GM18502 (cell line): ENCODE measurements at regions not wholly inside any gene's neighbourhood (a gene's known extent, or its start where the extent isn't known, plus 50 kb on each side); places are given as distances from the start of the nearest gene placed in this dataset.
"Not testable (repeated sequence)": the region's sequence is repeated elsewhere in the genome, so short reads cannot be mapped to it uniquely, and the experiment has no call there.

Experiments
- ATAC-seq: cut with Tn5 transposase; IDR thresholded peaks from one replicate; pipeline ENCODE4 v1.9.1; 2021; ENCODE audit warnings: mild to moderate bottlenecking; ENCODE audit not compliant: unreplicated experiment, poor library complexity

DNA sequence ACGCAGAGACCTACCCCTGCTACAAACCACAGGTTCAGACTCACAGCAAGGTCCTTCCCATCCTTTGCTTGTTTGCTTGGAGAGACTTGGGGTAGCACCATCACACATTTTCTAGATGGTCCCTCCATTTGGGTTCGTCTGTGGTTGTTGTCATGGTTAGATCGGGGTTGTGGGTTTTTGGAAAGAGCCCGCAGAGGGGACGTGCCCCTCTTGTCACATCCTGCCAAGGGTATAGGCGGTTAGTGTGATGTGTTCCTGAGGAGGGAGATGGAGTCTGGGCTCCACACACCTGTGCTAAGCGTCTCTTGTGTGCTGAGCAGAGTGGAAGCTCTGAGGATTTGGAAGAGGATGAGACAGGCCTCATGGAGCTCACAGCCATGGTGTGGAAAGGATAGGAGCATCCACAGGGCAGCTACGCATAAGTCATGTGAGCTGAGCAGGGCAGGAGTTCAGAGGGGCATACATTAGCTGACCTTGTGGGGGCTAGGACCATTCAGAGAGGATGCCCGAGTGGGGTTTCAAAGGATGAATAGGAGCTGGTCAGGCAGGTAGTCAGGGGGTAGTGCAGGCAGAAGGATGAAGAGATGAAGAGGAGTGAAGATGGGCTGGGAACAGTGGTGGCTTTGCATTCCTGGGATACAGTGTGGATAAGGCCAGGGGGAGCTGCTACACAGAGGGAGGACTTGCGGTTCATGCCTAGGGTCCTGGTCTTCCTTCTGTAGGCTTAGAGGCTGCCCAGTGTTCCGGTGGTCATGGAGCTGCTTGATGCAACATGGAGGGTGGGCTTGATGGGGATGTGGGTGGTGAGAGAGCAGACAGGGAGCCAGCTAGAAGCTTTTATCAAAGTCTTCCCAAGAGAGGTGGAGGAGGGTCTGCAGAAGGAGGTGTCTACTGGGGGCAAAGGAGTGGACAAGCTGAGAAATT lies 62.9 kb downstream of the ACKR3 start:
- ATAC-seq: no peak

DNA sequence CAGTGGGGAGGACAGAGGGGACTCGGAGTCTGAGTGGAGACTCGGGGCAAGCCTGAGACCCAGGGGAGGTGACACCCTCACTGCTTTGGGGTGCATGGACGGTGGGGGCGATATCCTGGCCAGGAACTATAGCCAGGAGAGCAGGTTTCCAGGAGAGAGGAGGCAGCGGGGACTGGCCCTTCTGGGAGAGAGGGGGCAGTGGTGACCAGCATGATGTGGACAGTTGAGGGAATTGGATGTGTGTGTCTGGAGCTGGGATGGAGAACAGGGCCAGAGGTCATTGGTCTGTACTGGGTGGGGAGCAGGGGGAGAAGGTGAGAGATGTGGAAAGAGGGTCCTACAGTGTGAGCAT lies 63.6 kb downstream of the ACKR3 start:
- no peak for ATAC-seq

DNA sequence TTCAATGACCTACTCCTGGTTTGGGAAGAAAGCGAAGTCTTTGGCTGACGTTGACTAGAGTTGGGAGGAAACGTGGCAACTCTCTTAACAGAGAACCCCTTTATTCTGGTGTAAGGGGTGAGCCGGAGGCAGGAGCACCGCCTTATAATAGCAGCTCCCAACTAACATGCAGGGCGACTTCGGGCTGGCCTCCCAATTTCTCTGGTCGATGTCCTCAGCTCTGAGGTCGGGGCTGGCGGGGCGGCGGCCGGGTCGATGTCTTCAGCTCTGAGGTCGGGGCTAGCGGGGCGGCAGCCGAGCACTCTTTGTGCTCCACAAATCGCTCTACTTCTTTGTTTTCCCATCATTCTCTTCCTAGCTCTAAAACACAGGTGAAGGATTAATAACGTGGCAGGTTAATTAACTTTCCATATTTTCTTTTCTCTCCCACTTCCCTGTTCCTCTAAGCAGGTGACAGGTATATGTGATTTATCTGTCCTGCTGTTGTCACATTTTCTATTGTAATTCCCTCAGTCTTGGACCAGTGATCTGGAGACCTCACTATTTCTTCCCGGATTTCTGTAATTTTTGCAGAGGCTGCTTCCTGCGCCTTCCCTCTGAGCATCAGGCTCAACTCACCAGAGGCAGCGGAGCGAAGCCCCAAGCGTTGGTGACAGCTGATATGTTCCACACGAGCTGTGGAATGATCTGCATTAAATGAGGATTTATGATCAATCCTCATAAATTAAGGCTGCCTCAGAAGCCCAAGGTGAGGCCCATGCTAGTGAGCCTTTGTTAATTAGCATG lies 64.3 kb downstream of the ACKR3 start:
- ATAC-seq: no peak

DNA sequence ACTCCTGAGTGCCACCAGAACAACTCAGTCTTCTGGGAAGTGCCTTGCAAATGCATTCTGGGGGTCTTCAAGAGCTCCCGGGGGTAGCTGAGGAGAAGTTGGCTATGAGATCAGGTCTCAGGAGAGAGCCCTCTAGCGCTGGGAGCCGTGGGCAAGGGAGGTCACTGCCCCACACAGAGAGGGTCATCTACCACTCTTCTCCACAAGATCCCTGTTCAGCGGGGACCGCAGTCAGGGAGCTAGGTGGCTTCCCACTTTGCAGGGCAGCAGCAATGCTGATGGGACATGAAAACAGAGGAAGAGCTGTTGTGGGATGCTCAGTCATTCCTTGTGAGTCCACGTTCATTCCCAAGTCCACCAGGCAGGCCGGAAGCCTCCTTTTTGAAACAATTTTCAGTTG lies 66.6 kb downstream of the ACKR3 start:
- no peak for ATAC-seq

DNA sequence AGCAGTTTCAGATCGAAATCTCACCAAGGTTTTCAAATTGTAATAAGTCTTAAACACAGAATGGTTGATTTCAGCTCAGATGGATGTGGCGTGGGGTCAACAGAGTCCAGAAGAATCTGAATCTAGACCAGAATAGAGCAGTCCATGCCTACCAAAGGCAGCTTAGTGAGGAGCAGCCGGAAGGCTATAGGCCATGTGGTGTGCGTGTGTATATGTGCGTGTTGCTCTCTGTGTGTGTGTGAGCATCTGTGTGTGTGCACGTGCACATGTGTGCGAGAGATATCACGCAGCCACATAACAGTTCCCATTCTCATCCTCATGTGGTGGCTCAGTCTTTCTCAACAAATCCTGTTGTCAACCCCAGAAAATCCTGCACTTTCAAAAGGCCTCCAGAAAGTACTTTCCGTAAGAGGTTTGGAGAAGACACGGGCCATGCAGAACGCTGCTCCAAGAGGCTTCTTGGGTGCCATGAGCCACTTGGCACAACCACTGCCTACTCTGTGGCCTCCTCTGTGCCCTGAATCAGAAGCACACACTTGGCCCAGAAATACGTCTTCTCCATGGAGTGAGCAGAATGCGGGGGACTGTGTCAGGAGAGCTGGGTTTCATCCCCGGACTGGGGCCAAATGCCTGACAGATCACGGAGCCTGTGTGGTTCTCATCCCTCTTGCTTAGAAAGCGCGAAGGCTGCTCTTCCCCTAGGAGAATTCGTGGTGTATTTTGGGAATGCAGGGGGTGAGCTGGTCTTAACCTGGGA lies 67.3 kb downstream of the ACKR3 start:
- ATAC-seq: no peak

DNA sequence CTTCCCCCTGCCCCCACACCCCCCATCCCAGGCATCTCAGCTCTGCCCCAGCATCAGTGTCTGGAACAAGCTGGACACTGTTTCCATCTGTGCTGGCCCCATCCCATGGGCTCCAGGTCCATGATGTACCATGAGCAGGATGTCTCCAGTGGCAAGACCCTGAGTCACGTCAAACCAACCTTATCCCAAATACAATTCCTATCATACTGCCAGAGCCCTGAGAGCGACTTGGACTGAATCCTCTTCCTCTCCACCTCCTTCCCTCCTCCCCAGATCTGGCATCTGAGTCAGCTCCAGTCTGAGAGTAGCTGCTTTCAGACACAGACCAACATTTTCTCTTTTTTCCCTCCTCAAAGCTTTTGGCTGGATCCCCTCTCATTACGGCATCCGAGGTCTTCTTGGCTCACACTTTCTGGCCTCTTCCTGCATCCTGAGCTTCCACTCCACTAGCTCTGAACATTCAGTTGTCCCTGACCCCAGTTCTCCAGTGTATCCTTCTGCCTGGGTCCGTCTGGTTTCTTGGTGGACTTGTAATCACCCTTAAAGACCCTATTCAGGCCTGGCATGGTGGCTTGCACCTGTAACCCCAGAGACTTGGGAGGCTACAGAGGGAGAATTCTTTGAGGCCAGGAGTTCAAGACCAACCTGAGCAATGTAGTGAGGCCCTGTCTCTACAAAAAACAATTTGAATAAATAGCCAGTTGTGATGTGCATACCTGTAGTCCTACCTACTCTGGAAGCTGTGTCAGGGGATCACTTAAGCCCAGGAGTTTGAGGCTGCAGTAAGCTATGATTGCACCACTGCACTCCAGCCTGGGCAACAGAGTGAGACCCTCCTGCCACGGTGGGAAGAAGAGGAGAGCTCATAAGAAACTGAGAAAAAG lies 68.3 kb downstream of the ACKR3 start:
- ATAC-seq: no peak

DNA sequence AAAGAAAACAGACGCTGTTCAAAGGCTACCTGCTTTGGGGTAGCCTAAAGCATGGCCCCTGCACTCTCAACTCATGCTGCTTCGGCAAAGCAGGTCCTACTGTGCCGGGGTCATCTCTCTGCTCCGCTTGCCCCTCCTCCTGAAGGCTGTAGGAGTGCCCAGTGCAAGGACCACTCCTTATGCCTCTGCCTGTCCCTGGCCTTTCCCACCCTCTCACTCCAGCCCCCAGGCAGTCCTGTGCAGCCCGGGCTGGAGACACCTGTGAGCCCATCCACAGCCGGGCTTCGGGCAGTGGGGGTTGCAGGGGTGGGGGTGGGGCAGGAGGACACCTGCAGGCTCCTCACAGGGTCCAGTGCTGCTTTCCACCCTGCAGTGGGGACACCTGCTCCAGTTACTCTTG lies 69.1 kb downstream of the ACKR3 start:
- ATAC-seq: no peak

DNA sequence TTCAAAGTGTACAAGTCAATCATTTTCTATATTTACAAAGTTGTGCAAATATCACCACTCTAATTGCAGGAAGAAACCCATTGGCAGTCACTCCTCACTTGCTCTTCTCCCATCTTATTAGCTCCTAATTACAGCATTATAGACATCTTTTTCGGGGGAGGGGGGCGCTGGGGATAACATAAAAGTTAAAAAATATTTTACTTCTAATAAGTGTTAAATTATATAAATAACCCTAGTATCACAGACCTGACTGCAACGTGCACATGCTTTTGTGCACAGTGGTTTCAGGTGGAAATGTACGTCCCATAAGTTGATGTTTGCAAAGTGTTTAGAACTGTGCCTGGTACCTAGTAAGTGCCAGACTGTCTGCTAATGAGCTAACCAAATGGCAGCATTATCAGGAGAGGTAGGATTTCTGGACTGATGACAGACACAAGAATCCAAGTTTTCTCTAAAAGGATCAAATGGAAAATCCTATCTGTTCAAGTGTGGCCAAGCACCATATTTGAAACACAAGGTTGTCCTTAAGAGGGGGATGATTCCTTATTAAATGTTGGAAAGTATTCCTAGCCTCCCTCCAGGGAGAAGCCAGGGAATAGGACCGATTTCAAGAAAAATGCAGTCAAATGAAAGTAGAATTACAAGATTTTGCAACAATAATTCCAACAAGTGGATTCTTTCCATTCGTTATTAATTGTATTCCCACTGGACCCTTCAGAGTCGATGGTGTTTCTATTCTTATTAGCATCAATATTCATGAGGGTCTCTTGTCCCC lies 70.0 kb downstream of the ACKR3 start:
- ATAC-seq: no peak

DNA sequence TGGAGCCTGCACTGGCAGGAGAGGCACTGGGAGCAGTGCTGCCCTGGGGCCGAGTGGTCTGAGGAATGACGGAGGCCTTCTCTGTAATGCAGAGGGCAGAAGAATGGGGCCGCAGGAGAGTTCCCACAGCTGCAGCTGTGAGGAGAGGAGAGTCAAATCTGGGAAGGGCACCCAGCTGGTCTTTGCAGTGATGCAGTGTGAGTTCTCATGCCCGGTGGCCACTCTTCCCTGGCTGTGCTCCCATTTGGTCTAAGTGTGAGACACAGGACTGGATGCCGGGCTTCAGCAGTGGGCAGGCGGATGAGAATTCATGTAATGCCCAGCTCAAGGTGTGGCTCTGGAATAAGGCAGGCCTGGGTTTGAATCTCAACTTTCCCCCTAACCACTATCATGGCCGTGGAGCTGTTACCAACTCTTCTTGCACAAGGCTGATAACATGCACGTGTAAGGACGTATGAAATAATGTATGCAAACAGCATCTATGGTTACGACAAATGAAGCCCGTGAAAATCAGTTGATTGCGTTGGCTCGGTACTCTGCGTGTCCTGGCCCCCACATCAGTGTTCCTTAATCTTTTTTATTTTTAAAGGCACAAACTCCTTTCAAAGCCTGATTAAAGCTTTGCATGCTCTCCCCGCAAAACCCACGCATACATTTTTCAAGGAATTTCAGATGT lies 71.6 kb downstream of the ACKR3 start:
- ATAC-seq: no peak

DNA sequence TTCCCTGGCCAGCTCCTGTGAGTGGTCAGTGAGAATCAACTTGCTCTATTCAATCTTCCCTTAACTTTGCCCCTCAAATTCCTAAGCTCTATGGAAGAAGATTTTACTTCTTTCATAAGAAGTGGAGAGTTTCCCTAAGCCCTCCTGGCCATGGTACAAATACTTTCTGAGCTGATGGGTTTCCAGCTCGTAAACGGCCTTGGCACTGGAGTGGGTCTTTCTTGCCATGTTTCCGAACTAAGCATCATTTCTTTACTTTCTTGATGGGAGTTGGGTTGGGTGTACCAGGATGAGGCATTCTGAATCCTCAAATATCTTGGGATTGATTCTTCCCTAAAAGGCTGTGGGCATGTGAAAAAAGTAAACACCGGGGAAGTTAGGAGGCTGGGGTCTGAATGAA lies 72.5 kb downstream of the ACKR3 start:
- ATAC-seq: no peak

DNA sequence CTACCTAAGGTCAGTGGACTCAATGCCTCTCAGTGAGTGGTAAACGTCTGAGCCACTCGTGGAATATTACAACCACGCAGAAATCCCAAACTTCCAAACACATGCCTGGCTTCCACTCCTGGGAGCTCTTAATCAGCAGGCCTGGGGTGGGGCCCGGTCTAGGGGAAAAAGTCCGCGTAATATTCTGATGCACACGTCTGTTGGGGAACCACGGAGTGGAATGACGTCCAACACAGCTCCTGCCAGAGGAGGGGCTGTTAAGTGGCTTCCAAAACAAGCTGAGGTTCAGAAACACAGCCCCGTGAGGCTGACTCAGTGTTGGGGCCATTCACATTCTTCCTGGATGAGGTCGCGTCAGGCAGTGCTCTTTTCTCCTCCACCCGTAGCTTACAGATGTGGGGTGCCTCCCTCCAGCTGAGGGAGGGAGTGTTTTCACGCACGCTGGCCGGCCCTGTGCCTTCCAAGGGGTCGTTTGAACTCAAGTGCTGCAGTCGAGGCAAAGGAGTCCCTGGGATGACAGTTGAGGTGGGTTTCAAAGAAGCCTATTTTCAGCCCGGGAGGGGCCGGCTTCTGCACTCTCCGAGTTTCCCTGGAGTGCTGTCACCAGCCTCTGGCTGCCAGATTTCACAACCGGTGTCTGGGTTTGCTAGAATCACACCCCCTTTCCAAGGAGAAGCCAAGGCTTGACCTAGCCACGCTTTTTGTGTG lies 73.1 kb downstream of the ACKR3 start:
- ATAC-seq: no peak

DNA sequence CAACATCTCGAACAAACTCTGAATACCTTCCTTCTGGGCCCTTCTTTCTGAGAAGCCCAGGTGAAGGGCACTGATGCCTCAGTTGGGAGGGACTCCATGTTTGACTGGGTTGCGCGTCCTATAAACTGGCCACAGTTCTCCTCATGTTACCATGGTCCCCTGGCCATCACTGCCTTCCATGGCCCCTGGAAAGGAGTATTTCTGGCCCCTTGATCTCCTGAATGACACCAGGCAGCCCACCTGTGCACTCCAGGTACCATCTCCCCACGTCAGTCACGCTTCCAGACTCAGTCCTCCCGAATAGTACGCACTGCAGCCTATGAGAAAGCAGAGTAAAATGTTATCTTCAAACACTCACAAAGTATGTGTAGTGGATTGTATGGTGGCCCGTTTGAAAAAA lies 73.9 kb downstream of the ACKR3 start:
- ATAC-seq: no peak

DNA sequence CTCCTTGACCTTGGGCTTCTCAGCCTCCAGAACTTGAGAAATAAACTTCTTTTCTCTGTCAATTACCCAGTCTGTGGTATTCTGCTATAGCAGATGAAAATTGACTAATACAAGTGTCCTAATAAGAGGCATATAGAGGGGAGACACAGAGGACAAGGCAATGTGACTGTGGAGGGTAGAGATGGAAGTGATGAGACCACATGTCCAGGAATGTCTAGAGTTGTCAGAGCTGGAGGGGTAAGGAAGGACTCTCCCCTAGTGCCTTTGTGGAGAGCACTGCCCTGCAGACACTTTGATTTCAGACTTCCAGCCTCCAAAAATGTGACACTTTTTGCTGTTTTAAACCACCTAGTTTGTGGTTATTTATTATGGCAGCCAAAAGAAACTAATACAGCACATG lies 74.4 kb downstream of the ACKR3 start:
- no peak for ATAC-seq

DNA sequence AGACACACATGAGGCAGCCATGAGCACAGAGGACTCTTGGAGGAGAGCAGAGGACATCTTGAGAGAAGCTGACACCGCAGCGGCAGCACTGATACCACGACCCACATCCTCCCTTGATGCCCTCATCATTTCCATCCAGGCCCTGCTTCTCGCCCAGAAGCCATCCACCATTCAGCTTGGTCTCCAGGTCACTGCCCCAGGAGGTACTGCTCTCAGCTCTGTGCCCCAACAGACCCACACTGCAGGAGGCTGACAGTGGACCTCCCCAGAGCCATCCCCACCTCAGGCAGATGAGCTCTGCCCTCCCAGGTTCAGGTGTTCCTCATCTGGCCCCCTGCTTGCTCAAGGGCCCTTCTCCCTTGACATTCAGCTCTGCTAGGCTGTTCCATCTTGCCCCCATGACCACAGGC lies 74.9 kb downstream of the ACKR3 start:
- ATAC-seq: no peak

DNA sequence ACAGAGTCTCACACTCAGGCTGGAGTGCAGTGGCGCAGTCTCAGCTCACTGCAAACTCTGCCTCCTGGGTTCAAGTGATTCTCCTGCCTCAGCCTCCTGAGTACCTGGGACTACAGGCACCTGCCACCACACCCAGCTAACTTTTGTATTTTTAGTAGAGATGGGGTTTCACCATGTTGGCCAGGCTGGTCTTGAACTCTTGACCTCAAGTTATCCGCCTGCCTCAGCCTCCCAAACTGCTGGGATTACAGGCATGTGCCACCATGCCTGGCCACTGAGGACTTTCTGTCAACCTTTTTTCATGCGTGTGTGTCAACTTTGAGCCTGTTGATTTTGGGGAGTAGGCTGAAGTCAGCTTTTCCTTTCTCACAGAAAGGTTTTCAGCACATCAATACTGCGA lies 75.5 kb downstream of the ACKR3 start:
- not testable (repeated sequence) for ATAC-seq

DNA sequence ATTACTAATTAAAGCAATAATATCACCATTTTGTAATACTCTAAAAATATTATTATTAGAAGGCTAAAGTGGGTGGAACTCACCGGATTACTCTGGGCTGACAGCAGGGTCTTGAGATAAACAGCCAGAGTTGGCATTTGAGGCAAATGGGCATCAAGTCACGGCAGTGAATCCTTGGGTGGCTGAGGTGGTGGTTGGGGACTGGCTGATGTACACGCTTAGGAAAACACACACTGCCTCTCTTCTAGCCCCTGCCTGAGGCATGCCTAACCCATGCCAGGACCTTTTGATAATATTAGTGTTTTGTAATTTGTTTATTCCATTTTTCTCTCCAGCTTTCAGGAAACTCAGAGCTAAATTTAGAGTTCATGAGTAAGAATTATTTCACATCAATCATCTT lies 76.8 kb downstream of the ACKR3 start:
- no peak for ATAC-seq

DNA sequence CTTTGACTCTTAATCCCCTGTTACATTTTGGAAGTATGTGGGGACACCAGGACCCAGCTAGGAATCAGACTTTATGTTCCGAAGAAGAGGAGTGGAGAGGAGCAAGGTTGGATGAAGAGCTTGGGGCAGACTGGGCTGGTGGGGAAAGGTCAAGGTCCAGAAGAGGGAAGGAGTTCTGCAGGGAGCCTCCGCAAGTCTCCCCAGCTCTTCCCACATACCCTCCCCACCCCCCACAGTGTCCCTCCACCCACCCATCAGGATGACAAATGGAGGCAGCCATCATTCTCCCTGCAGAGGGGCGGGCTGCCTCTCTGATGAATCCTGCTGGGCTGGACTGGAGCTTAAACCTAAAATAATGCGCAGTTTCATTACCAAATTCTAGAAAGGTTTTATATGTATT lies 77.2 kb downstream of the ACKR3 start:
- no peak for ATAC-seq

DNA sequence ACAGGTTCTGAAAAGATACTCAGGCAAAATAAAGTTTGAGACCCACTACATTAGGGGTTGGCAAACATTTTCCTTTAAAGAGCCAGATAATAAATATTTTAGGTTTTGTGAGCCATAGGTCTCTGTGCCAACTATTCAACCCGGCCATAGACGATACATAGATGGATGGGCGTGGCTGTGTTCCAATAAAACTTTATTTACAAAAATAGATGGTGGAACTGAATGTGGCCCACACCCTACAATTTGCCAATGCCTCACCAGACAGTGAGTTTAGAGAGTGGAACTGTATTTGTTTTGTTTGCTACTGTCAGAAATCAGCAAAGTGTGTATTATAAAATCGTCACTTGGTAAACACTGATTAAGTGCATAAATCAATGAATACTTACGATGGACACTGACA lies 78.0 kb downstream of the ACKR3 start:
- ATAC-seq: no peak
